CD1c-positive myeloid dendritic cell (primary cell): ENCODE measurements at regions not wholly inside any gene's neighbourhood (a gene's known extent, or its start where the extent isn't known, plus 50 kb on each side); places are given as distances from the start of the nearest gene placed in this dataset.

Experiments used
- DNase-seq: peaks from one replicate; pipeline ENCODE4 v3.0.0-alpha.2; 2016; ENCODE audit errors: extremely low spot score

DNA sequence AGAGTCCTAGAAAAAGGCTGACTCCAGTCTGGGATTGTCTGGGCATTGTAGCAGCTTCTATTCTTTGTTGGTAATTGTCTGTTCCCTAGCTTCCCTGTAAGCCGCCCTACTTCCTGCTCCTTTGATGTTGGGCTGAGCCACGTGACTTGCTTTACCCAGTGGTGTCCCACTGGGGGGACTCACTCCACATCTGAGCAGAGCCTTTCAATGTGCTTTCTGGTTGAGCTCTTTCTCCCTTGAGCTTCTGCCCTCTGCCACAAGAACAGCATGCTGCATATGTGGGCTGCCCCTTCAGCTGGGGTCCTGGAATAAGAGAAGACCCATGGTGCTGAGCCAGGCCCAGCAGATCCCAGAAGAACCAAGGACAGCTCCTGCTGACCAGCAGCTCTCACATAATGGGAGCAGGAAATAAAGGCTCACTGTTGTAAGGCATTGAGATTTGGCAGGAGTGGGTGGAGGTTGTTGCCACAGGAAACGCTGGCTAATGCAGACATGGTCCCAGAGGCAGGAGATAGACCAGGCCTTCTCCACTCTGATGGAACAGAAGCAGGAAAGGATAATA lies 276.3 kb upstream of the GJB5 start:
- DNase-seq = no peak

DNA sequence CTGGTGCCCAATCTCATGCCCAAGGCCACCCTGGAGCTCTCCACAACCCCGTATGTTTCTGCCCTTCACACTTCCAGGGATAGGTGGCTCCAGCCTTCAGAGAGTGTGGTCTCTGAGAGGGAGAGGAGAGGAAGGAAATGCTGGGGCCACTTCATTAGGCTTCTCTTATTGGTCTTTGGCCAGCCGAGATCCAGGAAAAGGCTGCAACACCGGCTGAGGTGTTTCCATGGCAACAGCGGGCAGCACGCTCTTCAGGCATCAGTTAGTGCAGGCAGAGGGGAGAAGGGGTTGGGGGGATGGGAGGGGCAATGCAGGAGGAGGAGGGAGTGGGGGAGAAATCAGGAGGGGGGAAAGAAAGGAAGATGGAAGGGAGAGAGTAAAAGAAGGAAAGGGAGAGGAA lies 275.1 kb upstream of the GJB5 start:
- no peak for DNase-seq

DNA sequence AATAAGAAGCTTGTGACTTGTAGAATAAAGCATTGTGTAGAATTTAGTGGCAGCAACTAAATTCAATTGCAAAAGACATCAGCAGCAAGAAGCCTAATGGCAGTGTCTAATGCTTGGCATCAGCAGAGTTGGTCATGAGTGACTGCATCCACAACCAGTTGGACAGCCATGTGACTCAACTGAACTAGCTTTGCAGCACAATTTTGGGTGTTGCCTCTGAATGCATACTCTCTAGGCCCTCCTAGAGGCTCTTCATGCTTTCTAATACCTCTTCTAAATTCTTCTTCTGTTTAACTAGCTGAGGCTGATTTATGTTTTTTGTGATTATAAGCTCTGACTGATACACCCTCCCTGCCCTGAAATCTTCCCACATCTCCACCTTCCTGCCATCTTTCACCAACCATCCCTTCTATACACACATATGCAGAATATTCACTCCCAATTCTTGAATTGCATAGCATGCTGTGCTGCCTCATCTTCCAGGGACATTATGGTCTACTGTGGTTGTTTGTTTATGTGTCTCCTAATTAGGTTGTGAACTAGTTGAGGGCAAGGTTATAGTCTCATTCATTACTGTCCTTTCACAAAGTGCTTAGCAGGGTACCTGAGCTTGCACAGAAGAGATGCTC lies 266.7 kb upstream of the GJB5 start:
- DNase-seq = no peak

DNA sequence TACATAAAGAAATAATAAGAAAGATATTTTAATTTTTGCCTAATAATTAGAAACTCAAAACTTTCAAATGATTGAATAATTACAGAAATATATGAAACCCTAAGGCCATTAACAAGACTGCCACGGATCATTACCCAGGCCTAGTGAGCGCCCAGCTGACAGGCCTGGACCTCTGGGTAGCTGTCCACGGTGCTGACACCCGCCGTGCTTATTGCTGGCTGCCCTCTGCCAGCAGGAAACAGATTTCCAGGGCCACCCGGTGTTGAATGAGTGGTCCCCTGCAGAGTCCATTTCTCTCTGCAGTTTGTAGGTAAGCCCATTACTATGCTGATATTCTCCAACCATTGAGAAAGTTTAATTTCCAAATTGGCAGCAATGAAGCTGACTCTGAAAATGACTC lies 254.4 kb upstream of the GJB5 start:
- no peak for DNase-seq

DNA sequence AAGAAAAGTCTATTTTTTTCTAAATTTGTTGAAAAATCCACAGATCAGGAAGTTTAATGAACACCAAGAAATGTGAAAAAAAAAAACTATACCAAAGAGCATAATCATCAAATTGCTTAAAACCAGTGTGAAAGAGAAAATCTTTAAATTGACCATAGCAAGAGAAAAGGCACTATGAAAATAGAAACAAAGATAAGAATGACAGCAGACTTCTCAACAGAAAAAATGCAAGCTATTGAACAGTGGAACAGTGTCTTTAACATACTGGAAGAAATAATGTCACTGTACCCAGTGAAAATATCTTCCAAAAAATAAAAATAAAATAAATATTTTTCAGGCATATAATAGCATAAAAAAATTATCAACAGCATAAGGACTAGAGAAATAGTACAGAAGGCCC lies 243.0 kb upstream of the GJB5 start:
- no peak for DNase-seq

DNA sequence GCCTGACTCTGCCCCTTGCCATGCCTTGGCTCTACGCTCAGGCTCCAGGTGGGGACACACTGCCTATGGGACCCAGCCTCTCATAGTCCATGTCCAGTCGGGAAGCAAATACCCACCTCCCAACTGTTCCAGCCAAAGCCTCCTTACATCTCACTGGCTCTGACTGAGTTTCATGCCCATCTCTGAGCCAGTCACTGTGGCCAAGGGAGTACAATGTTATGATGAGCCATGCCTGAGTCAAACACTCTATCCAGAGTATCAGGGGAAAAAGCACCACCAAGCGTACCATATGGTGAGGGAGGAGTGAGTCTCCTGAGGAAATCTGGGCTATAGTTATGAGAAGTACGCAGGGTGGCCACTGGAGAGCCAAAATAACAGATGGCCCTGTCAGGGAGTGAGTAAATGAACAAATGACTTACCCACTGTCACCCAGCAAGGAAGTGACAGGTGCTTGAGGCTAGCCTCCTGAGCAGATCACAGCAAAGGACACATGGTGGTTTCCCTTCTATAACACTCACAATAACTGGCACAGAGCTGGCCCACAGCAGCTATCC lies 236.6 kb upstream of the GJB5 start:
- DNase-seq = no peak

DNA sequence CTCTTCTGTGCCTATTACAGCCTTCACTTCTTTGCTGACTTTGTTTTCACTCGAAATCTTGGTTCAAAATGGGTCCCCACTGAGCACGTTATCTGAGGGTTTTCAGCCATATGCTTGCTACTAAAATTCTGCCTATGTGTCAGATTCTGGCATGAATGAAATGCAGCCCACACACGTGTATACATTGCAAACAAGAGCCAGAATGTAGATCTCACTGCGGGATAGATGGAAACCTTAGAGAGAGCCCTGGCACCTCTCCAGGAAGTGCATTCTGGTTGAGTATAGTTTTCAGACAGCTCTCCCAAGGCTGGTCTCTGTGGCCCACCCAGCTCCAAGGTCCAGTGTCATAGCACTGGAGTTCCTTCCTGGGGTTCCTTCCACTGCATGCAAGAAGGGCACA lies 234.7 kb upstream of the GJB5 start:
- no peak for DNase-seq

DNA sequence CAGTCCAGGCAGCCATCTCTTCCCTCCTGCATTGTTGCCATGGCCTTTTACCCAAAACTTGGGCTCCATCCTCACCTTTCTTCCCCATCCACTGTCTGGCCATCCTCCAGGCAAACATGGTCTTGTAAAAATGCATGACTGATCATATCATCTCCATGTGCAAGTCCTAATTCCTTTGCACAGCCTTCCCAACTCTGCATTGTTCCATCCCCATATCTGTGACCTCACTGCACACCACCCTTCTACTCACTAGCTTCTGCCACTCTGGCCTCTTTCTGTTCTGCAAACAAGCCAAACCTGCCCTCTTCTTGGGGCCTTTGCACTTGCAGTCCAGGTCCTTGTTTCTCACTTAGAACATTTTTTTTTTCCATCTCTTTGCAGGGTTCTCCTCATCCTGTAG lies 230.1 kb upstream of the GJB5 start:
- no peak for DNase-seq

DNA sequence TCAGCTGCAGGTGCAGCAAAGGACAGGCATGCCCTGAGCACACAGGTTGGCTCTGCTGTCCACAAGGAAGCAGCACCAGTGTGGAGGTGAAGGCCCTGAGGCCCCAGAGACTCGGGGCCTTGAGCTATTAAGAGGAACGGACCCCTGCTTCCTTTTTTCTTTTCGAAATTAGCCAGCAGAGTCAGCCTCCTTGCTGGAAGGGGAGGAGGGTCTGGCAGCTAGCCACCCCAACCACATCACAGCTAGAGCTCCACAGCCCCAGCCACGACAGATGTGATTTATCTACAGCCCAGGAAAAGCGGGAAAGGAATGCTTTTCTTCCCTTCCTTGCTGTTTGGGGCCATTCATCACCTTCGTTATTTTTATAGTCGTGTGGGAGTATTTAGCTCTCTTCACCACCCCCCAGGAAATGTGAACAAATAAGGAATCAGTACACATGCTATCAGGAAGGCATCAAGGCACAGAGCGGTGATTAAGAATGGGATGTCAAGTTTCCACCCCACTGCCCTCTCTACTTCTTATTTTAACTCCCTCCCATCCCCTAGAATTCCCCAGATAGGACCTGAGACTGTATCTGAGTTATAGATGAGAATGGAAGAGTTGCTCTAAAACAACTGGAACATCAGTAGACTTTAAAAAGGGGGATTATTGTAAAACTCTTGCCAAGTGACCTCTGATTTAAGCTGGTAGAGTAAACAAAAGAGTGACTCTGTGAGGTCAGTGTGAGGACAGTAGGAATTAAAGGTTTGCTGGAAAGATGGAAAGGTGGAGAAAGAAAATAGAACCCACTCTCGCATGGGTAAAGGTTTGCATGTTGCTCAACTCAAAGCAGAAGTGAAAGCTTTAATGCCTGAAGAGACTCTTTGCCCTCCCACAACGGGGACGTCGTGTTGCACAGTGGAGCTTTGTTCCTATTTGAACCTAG lies 224.7 kb upstream of the GJB5 start:
- no peak for DNase-seq

DNA sequence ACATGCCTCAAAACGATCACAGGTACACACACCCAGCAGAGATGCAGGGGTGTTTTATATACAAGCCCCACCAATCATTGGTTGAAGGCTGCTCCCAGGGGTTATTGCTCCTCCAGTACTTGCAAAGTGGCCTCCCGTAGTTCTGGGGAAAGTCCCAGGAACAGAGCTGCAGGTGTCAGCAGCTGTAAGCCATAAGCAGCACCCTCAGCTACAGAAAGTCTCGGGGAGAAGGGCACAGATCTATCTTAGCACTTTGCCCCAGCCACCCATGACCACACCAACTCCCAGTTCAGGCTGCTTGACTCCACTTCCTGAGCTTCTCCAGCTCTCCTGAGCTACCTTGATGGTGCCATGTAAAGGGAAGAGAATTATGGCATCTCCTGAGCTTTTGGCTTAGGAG lies 222.7 kb upstream of the GJB5 start:
- DNase-seq = no peak

DNA sequence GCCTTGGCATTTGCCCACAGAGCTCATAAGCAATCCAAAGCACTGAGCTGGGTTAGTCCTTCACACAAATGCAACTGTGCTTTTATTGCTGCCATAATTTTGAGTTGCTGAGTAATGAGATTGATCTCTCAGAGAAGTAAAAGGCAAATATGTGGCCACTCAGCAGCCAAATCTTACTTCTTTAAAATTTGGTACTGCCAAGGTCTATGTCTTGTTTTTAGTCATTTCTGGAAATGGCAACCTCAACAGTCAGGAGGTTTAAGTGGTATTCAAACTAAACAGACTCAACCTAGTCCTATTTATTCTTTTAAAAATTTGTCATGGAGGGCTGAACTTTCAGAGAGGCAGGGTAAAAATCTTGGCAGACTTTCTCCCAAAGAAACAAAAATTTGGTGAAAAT lies 216.4 kb upstream of the GJB5 start:
- no peak for DNase-seq

DNA sequence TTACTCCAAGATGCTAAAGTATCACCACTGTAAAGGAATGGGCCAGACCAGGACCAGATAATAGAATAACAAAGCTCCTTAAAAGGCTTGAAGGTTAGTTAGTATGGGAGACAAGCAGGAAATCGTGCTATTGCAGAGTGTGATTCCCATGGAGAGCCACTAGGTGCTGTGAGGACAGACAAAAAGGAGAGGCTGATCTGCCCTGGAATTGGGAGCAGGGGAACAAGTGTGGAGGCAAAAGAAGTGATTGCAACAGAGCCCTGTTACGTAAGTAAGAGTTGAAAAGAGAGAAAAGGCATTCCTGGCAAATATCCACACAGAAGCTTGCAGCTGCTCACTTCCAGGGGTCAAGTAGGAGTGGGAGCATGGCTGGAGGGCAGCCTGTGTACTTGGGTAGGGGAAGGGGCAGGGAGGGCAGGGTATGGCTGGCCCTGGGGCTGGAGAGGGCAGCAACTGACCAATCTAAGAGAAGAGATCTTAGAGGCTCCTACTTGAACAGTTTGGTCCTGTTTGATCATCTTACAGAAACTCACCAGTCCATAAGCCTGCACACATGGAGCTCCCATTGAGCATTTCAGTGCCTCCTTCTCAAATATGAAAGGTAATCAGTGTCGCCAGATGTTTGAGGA lies 207.7 kb upstream of the GJB5 start:
- DNase-seq = no peak

DNA sequence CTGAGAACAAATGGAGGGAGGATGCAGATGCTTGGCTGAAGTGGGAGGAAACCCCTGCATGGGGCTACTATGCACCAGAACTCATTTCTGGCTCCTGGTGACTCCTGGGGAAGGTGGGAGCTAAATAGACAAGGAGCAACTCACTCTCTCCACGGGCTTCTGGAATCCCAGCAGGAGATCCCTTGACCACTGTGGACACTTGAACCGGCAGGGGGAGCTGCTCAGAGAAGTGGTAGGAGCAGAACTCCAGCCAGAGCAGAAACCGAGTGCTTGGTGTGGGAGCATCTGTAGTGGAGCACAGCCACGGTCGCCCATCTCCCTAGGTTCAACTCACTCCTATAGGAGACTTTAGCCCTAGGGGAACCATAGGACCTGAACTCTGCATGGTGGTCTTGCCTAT lies 205.6 kb upstream of the GJB5 start:
- peak; percentile 3 for DNase-seq

DNA sequence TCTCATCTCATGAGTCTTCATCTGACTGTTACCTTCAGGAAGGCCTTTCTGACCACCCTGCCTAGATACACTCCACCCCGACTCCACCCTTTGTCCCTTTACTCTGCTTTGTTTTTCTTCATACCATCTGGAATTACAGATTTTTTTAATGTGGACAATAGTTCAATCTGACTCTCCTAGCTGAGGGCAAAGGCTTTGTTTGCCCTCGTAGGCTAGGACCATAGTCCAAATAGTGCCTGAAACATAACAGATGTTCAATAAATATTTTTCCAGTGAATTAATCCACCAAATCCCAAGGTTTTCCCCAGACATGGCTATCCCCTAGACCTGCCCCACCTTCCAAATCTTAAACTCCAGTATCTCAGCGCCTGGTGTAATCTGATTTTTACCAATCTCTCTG lies 176.5 kb upstream of the GJB5 start:
- no peak for DNase-seq

DNA sequence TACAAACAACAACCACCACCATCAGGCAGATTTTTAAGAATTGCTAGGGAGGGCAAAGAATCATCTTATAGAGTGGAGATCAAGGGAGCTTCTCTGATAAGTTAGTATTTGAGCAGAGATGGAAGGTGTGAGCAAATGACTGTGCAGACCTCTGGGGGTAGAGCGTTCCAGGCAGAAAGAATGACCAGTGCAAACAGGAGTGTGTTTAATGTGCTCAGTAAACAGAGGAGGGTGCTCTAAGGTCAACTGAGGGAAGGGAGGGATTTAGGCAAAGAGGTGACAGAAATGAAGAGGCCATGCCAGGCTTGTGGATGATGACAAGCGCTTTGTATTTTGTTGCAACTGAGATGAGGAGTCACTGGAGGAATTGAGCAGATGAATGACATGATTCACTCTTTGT lies 172.5 kb upstream of the GJB5 start:
- no peak for DNase-seq

DNA sequence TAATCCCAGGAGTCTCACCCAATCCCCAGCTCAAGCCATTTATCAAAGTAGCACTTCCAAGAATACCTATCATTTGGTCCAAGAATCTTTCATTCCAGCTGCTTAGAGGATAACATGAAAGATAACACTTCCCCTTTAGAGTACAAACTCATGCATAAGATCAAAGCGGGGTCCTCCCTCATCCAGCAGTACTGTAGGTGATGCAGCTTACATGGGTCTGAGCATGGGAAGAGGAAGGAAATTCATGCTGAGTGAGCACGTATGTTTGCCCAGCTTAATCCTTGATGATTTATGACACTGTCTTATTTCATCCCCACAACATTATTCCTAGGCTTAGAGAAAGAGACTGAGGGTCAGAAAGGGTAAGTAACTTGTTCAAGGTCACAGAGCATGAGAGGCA lies 167.1 kb upstream of the GJB5 start:
- no peak for DNase-seq

DNA sequence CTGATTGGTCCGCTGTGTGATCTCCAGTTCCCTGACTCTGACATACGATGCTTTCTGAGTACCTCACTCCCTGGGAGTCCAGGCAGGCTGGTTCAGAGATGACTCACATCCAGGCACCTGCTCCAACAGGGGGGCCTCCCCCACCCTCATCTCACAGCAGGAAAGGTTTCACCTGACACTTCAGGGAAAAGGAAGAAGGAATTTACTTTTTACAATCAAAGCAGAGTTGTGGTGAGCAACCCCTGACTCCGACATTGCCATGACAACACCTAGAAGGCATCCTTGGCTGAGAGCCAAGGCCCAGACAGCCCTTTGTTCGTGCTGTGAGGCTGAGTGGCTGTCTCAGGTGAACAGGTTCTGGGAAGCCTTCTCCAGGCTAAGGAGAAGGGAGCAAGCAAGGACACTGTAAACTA lies 164.6 kb upstream of the GJB5 start:
- DNase-seq = no peak

DNA sequence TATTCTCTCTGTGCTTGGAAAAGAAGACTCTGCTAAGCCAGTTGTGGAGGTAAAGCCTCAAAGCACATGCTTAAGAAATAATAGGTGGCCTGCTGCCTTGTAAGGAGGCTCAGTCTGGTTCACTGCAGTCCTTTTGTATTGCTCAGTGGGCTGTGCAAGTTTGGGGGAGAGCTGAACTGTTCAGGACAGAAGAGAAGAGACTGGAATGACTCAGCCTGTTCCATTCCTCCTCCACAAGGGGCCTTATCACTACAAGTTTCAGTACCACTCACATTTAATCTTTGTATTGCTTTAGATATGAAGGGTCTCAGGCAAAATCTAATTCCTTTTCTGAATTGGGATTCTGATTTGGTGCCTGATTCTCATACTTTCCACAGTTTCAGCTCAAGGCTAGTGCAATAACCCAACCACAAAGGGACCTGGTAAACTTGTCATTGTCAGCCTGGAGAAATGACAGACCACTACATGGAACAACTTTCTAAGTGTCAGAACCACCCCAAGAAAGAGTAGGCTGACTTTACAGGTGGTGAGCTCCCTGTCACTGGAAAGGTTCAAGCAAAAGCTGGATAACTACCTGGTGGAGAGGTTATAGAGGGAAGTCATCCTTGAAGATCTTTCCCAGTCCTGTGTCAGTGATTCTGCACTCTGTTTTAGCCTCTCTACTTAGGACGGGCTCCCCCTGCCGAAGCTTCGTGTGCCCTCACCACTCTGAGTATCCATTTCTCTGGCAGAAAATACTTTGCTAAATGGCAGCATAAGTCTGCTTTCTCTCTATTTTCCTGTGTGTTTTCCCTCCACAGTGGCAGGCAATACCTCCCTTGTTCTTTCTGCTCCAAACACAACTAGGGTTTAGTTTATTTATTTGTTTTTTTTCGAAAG lies 162.9 kb upstream of the GJB5 start:
- DNase-seq = no peak

DNA sequence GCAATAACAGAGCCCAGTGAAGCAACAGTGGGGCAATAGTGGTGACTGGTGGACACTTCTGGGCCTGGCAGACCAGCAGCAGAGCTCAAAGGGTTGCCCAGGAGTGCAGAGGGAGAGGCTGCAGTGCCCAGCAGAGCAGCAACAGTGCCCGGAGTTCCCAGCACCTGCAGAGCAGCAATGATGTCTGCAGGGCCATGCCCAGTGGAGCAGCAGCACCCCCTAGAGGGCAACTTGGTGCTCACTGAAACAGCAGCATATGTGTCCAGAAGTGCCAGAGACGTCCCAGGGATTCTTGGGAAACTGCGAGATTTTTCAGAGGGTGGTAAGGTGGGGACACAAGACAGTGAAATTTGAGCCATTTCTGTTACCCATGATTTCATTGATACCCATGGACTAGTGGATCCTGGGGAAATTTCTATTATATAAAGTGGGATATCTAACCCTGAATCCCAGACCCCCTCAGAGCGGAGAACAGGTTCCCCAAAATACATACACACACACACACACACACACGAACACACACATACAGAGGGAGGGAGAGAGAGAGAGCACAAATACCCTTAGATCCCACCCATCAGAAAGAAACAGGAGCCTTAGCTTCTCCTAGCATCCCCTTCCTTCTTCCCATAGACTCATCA lies 156.9 kb upstream of the GJB5 start:
- DNase-seq = peak; percentile 50

DNA sequence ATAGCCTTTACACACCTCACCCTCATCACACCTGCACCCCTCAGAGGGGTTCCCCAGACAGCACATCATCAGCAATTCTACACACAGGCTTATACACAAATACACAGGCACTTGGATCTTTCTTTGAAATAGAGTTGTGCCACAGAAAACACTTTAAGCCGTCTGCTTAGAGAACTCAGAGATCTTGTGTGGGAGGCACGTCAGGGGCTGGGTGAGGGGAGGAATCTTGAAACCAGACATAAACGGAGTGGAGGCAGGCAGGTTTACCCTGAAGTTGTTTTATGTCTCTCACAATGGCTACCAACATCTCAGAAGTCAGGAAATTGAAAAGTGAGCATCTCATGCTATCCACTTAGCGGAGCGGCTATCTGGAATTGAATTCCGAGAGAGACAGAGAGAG lies 151.9 kb upstream of the GJB5 start:
- no peak for DNase-seq

DNA sequence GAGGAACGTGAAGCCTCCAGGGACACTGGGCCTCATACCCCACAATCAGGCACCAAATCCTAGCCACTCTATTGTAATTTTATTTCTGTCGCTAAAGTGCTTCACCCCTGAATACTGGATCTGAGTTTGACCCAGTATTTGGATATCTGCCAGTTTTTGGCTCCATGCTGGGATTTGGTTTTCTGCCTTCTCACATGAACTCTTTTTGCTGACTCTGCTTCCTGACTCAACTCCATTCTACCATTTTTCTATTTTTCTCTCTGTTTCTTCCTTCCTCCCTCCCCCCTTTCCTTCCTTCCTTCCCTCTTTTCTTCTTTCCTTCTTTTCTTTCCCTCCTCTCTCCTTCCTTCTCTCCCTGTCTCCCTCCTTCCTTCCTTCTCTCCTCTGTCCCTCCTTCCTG lies 151.3 kb upstream of the GJB5 start:
- no peak for DNase-seq
